ENCODE measurements at regions not wholly inside any gene's neighbourhood (a gene's known extent, or its start where the extent isn't known, plus 50 kb on each side); places are given as distances from the start of the nearest gene placed in this dataset.

DNA sequence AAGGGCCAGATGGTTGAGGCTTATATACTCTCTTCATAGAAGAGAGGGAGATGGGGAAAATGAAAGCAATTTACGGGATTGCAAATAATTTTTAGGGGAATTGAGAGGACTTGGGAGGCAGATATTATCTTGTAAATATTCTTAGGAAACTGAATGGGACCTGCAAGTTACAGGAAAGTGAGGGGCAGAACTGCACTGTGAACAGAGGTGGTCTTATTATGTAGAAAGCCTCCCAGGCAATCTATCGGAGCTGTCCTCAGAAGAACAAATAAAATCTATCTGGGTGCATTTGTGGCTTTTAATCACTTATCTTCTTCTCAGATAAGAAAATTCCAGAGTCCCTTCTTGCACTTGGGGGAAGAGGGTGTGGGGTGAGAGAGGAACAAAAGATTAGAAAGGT lies 223.5 kb downstream of the RHOU start:
- intact Hi-C loops (cut with DNase I, micrococcal nuclease) = no loop called here
- Histone ChIP-seq H3K4me3 (no peak overlapping the region), H3K36me3 (ENCODE audit: low read depth) (no peaks in the 10 kb centered on the region), H3K4me1 (ENCODE audit: low read depth) (no peaks in the 10 kb centered on the region), H3K9me3 (no peaks in the 10 kb centered on the region)
- no peak for ATAC-seq
- no peak for DNase-seq
- no peak for TF ChIP-seq CTCF (IDR thresholded peaks at IDR 0.05)

DNA sequence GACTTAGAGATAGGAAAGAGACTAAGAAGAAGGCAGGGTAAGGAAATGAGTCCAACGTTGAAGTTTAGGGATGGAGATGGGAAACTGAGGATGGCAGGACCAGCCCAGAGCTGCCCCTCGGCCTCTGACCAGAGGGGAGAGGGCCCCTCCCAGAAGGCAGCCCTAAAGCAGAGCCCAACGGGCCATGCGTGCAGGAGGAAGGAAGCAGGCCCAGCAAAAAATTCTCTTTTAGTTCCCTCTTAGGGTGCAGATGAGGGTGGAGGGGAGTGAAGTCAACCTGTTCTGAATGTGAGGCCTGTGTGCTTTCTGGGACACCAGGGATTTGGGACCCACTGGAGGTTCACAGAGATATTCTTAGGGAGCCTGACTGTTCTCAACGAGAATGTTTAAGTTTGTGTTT lies 225.4 kb downstream of the RHOU start:
- TF ChIP-seq CTCF (IDR thresholded peaks at IDR 0.05) = no peak
- Histone ChIP-seq H3K9me3 (no peaks in the 10 kb centered on the region), H3K36me3 (ENCODE audit: low read depth) (no peaks in the 10 kb centered on the region), H3K4me1 (ENCODE audit: low read depth) (no peaks in the 10 kb centered on the region), H3K4me3 (no peak overlapping the region)
- intact Hi-C loops (cut with DNase I, micrococcal nuclease) = no loop called here
- no peak for DNase-seq
- no peak for ATAC-seq

DNA sequence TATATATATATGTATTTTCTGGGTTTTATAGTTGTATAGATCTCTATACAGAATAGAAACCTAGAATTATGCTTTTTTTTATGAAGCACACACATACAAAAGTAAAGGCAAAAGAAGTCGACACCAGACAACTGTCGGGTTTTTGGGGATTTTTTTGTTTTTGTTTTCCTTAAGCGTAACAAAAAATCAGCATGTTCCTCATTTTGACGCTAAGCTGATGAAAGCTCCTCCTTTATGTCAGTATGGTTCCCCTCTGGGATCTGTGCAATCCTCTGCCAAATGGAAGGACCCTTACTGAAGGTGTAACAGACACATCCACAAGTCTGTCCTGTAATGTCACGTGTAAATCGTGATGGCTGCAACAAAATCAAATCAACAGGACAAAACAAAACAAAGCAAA lies 226.2 kb downstream of the RHOU start:
- DNase-seq = no peak
- no peak for TF ChIP-seq CTCF (IDR thresholded peaks at IDR 0.05)
- Histone ChIP-seq H3K36me3 (ENCODE audit: low read depth) (no peaks in the 10 kb centered on the region), H3K9me3 (no peaks in the 10 kb centered on the region), H3K4me1 (ENCODE audit: low read depth) (no peaks in the 10 kb centered on the region), H3K4me3 (no peak overlapping the region)
- no peak for ATAC-seq
- intact Hi-C loops (cut with DNase I, micrococcal nuclease) = no loop called here

DNA sequence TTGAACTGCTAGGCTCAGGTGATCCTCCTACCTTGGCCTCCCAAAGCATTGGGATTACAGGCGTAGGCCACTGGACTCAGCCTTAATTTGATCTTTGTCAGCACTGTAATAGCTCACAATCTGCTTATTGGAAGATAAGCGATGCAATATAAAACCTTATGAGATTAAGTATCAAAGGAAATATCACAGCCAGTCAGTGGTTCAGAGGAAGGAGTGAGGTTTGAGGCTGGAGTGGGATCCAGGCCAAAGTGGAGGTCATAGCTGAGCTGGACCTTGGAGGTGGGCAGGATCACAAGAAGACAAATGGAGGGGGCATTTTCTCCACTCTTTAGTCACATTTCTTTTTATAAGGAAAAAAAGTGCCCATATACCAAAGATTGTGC lies 228.5 kb downstream of the RHOU start:
- no peaks in the 10 kb centered on the region for H3K4me1 ChIP-seq (ENCODE audit: low read depth)
- no peaks in the 10 kb centered on the region for H3K36me3 ChIP-seq (ENCODE audit: low read depth)
- ATAC-seq (no peak), DNase-seq (no peak)
- no peak for TF ChIP-seq CTCF (IDR thresholded peaks at IDR 0.05)
- no peak overlapping the region for H3K4me3 ChIP-seq
- no peaks in the 10 kb centered on the region for H3K9me3 ChIP-seq
- intact Hi-C loops (cut with DNase I, micrococcal nuclease) = no loop called here

GRCh38 chr1:228964178-228965089 lies 229.2 kb downstream of the RHOU start:
- no peak for DNase-seq
- Histone ChIP-seq H3K4me3 (no peak overlapping the region), H3K36me3 (ENCODE audit: low read depth) (no peaks in the 10 kb centered on the region), H3K4me1 (ENCODE audit: low read depth) (no peaks in the 10 kb centered on the region), H3K9me3 (no peaks in the 10 kb centered on the region)
- no peak for TF ChIP-seq CTCF (IDR thresholded peaks at IDR 0.05)
- intact Hi-C loops (cut with DNase I, micrococcal nuclease) = no loop called here
- no peak for ATAC-seq

Data from mucosa of descending colon (tissue), 3 donors.